ENCODE measurements at regions not wholly inside any gene's neighbourhood (a gene's known extent, or its start where the extent isn't known, plus 50 kb on each side); places are given as distances from the start of the nearest gene placed in this dataset.

DNA sequence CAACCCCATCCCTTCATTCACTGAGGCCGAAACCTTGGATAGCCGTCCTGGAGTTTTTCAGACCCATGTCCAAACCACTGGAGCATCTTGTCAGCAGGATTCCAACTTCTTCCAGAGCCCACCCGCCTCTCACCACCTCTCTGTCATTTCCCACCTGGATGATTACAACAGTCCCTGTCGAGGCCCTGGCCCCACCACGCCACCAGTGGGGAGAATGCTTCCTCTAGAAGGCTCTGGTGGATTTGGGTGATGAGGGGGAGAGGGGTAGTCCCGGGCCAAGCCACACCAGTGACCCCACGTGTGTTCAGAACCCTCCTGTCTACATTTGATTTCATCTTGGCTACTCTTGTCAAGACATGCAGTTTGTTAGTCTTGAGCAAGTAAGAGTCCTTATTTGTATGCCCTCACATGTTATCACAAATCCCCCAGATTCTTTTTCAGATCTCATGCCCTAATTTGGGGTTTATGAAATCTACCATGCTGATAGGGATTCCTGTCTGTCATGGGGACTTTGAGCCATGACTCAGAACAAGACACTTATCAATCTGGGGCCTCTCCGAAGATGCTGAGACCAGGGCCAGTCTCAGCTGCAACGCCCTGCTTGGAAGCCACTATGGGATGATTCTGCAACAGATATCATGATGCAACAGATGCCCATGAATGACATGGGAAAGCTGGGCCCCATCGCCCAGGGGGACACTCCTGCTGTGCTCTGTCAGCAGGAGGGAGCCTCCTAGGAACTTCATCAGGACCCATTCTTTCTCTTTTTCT, 186.1 kb downstream of the ZFP36L2 start:
- TF ChIP-seq, protein P1, sequence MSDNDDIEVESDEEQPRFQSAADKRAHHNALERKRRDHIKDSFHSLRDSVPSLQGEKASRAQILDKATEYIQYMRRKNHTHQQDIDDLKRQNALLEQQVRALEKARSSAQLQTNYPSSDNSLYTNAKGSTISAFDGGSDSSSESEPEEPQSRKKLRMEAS (IDR thresholded peaks at IDR 0.05; ENCODE audit: insufficient read depth, insufficient read length): no peak
- TF ChIP-seq, protein P2, sequence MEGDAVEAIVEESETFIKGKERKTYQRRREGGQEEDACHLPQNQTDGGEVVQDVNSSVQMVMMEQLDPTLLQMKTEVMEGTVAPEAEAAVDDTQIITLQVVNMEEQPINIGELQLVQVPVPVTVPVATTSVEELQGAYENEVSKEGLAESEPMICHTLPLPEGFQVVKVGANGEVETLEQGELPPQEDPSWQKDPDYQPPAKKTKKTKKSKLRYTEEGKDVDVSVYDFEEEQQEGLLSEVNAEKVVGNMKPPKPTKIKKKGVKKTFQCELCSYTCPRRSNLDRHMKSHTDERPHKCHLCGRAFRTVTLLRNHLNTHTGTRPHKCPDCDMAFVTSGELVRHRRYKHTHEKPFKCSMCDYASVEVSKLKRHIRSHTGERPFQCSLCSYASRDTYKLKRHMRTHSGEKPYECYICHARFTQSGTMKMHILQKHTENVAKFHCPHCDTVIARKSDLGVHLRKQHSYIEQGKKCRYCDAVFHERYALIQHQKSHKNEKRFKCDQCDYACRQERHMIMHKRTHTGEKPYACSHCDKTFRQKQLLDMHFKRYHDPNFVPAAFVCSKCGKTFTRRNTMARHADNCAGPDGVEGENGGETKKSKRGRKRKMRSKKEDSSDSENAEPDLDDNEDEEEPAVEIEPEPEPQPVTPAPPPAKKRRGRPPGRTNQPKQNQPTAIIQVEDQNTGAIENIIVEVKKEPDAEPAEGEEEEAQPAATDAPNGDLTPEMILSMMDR (IDR thresholded peaks at IDR 0.05; ENCODE audit: extremely low read depth in 1 of 2, insufficient read depth in 1 of 2, low read depth in 1 of 2, low read length in 2 of 2): no peak
- no peak for TF ChIP-seq EZH2 (IDR thresholded peaks at IDR 0.05; ENCODE audit: borderline replicate concordance, low read depth, low read length, severe bottlenecking)
- TF ChIP-seq JUN (IDR thresholded peaks at IDR 0.05; ENCODE audit: borderline replicate concordance, insufficient read depth, insufficient read length, low read depth): no peak
- no peak for TF ChIP-seq POLR2AphosphoS5 (IDR thresholded peaks at IDR 0.05; ENCODE audit: insufficient read depth, low read depth, low read length)
- no peak for TF ChIP-seq POLR2A (IDR thresholded peaks at IDR 0.05; ENCODE audit: low read depth, low read length)
- no peak for TF ChIP-seq FOS (IDR thresholded peaks at IDR 0.05; ENCODE audit: borderline replicate concordance, insufficient read depth, low read length)

Data from endothelial cell of umbilical vein (primary cell).